ENCODE measurements at regions not wholly inside any gene's neighbourhood (a gene's known extent, or its start where the extent isn't known, plus 50 kb on each side); places are given as distances from the start of the nearest gene placed in this dataset.
"Not testable (repeated sequence)": the region's sequence is repeated elsewhere in the genome, so short reads cannot be mapped to it uniquely, and the experiment has no call there.

DNA sequence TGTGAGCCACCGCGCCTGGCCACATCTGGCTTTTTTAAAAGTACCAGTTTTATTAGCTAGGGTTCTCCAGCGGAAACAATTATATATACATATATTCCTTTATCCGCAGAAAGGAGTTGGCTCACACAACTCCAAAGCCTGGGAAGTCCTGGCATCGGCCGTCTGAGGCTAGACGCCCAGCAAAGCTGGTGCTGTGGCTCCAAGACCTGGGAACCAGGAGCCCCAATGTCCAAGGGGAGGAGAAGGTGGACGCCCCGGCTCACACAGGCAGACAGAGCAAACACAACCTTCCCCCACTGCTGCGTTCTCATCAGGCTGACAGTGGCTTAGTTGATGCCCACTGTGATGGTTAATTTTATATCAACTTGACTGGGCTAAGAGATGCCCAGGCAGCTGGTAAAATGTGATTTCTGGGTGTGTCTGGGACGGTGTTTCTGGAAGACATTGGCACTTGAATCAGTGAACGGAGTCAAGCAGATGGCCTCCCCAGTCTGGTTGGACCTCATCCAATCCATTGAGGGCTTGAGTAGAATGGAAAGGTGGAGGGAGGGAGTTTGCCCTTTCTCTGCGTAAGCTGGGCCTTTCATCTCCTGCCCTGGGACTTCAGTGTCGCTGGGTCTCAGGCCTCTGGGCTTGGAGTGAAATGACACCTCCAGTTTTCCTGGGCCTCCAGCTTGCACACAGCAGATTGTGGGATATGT, 904.4 kb downstream of the BRD1 start:
- no peak for DNase-seq (ENCODE audit: low read depth, low spot score)

GRCh38 chr22:48921411-48921903, 906.2 kb downstream of the BRD1 start:
- DNase-seq (ENCODE audit: low read depth, low spot score): no peak

DNA sequence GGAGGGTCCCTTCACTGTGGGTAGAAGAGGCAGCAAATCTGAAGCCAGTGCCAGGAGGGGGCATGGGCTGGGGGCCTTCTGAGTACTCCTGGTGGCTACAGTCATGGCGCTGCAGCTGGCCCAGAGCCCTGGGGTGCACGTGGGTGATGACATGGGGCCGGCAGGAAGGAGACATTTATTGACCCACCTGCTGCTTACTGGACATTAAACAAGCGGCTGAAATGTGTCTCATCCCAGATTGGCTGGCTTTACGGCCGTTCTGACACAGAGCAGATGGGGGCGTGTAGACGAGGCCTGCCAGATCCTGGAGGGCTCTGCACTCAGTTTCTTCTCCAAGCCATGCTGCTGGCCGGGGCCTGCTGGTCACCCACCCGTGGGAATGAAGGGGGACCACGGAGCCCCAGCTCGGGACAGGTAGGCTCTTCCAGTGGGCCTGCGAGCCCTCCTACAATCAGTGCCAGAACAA, 906.9 kb downstream of the BRD1 start:
- no peak for DNase-seq (ENCODE audit: low read depth, low spot score)

DNA sequence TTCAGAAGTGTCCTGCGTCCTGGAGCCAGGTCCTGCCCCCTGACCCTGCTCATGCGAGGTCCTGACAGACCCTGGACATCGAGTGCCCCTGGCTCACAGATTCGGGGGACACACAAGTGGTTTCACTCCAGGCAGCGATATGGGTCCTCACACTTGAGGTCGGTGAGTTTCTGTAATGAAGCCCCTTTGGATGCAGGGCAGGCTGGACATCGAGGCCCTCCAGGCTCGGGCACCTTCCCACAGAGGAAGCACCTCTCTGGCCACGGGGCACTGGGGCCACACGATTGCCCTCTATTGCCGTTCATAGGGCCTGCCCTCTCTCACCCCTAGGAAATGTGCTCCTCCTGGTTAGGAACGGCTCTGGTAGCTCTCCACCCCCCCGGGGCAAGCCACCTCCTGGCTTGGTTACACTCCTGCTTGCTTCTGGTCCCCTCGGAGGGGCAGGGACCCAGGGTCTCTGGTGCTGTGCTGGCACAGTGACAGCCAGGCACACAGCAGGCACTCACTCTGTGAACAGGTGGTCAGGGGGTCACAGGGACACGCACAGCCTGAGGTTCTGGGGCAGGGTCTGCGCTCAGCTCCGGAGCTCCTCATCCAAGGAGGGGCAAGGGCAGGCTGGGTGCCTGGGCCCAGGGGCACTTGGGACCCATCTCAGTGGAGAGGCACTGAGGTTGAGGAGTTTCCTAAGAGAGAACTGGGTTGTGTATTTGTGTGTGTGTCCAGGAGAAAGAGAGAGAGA, 907.7 kb downstream of the BRD1 start:
- no peak for DNase-seq (ENCODE audit: low read depth, low spot score)

GRCh38 chr22:48919187-48919590, 908.5 kb downstream of the BRD1 start:
- DNase-seq (ENCODE audit: low read depth, low spot score): no peak

DNA sequence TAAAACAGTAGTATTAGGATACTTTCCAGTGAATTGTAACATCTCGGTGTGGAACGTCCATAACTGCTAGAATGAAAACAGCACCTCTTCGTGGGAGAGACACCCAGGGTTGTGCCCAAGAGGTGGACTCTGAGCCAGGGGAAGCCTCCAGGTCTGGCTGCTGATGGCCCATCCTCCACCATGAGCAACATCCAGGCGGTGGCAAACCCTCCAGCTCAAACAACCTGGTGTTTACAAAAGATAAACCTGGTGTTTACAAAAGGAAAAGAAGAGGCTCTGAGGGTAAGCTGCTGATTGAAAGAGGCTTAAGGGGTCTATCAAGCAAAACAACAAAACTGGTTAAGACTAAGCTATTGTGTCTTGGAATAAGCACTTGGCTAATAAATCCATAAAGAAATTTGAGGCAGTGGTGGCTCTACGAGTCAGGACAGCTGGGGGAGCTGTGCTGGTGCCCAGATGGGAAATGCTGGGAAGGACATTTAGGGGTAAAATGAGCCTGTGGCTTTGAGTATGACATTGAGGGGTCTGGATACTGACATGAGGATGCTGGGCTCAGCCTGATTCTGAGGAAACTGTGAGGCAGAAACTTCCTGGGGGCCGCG, 909.0 kb downstream of the BRD1 start:
- DNase-seq (ENCODE audit: low read depth, low spot score): no peak

DNA sequence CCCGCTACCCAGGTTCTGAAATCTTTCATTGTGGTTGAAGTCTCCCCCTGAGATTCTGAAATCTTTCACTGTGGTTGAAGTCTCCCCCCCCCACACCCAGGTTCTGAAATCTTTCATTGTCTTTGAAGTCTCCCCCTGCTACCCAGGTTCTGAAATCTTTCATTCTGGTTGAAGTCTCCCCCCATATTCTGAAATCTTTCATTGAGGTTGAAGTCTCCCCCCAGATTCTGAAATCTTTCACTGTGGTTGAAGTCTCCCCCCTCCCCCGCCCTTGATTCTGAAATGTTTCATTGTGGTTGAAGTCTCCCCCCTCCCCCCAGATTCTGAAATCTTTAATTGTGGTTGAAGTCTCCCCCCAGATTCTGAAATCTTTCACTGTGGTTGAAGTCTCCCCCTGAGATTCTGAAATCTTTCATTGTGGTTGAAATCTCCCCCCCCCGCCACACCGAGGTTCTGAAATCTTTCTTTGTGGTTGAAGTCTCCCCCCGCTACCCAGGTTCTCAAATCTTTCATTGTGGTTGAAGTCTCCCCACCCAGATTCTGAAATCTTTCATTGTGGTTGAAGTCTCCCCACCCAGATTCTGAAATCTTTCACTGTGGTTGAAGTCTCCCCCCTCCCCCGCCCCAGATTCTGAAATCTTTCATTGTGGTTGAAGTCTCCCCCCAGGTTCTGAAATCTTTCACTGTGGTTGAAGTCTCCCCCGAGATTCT, 915.2 kb downstream of the BRD1 start:
- DNase-seq (ENCODE audit: low read depth, low spot score): not testable (repeated sequence)

- DNase-seq (ENCODE audit: low read depth, low spot score): not testable (repeated sequence)
Measured at GRCh38 chr22:48911647-48912046, 916.0 kb downstream of the BRD1 start.

- DNase-seq (ENCODE audit: low read depth, low spot score): not testable (repeated sequence)
Measured at GRCh38 chr22:48911067-48911466, 916.6 kb downstream of the BRD1 start.

DNA sequence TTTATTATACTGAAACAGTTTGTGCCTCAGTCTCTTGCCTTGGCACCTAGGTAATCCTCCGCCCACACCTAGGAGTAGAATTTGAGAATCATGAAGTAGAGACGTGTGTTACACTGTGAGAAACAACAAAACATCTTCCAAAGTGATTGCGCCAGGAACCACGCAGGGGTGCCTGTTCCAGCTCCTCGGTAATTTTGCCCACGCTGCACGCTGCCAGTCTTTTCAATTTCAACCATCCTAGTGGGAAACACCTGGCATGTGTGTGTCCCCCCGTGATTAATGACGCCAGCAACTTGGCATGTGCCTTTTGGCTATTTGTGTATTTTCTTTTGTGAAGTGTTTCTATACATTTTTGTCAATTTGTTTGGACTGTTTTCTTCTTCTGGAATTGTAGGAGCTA, 919.1 kb downstream of the BRD1 start:
- no peak for DNase-seq (ENCODE audit: low read depth, low spot score)

DNA sequence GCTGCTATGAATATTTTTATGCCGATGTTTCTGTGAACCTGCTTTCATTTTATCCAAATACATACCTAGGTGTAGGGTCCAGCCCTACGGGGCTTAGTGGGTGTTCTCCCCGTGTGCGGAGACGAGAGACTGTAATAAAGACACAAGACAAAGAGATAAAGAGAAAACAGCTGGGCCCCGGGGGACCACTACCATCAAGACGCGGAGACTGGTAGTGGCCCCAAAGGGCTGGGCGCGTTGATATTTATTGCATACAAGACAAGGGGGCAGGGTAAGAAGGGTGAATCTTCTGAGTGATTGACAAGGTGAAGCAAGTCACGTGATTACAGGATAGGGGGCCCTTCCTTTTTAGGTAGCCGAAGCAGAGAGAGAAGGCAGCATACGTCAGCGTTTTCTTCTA, 920.1 kb downstream of the BRD1 start:
- no peak for DNase-seq (ENCODE audit: low read depth, low spot score)

GRCh38 chr22:48906216-48906835, 921.3 kb downstream of the BRD1 start:
- no peak for DNase-seq (ENCODE audit: low read depth, low spot score)

DNA sequence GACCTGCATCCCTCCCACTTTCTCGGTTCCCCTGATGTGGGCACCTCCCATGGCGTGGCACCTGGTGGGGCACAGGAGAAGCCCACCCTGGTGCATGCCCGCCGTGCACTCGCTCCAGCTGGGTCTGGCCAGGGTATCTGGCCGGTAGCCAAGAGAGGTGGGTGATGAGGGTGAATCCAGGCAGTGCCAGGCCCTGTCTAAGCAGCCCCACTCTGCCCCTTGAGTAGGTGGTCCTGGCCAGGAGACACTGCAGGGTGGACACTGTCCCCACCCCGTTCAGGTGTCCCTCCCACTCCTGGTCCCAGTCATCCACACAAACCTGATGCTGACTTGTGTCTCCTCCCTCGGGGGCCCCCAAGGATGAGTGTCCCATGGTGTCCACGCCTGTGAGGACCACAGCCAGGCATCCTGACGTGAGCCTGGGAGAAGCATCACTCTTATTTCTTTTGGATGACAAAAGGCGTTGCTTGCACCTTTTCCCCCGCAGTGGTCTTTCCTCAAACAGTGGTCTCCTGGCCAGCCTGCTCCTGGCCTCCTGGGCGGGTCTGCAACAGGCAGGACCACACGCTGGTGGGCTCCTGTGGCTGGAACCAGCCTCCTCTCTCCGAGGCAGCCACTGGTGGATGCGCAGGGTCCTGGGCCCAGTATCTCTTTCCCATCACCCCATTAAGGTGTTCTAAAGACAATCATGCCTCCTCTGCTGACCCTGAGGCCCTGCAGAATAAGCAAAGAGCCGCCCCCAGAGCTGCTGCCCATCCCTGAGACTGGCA, 922.3 kb downstream of the BRD1 start:
- DNase-seq (ENCODE audit: low read depth, low spot score): no peak

GRCh38 chr22:48902983-48903650, 924.6 kb downstream of the BRD1 start:
- DNase-seq (ENCODE audit: low read depth, low spot score): no peak

DNA sequence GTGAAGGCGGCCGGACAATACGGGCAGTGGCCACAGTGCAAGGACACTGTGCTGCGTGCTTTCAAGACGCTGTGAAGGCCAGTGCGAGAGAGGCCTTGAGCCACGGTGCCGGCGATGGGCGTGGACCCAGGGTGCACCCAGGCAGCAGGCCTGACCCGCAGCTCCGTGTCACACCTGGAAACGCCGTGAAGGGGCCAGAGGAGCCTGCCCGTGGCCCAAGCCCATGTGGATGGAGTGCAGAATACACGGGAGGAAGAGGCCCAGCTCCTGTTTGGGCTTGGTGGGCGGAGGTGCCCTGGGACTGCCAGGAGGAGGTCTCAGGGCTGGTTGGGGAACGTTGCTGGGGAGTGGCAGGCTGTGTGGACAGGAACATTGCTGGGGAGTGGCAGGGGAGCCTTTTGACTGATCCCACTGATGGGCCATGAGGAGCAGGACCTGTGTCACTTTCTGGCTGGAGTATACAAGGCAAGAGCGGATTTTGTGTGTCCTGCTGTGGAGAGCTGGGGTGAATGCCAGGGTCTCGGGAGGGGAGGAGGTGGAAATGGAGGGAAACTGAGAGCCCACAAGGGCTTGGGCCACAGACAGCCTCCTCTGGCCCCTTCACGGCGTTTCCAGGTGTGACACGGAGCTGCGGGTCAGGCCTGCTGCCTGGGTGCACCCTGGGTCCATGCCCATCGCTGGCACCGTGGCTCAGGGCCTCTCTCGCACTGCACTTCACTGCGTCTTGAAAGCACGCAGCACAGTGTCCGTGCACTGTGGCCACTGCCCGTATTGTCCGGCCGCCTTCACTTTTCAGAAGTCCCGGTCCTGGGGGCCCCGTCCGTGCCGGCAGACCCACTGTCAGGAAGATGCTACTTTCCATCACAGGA, 925.4 kb downstream of the BRD1 start:
- no peak for DNase-seq (ENCODE audit: low read depth, low spot score)

DNA sequence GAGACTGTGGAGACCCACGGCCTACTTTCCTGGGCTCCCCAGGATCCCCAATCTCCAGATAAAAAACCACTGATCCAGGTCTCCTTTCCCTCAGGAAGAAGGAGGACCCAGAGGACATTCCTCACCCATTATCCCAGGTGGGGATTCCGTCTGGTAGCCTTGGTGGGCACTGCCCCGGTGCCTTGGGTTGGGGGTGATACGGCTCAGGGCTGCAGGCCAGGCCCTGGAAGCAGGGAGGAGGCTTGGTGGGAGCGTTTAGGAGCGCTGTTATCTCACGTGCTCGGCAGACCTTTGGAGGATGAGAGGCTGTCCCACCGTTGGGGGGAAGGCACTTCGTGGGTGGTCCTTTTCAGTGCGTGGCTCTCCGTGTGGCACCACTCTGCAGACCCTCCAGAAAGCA, 926.3 kb downstream of the BRD1 start:
- DNase-seq (ENCODE audit: low read depth, low spot score): no peak

DNA sequence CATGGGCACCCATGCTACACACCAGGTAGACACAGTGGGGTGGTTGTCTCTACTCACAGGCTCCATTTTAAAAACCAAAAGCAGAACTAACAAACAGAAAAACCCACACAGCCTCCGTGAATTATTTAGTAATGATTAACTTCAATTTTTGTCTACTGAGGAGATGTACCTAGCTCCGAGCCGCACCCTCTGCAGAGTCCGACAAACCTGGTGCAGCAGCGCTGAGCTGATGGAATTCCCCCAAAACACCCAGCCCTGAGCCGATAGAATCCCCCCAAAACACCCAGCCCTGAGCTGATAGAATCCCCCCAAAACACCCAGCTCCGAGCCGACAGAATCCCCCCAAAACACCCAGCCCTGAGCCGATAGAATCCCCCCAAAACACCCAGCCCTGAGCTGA, 927.0 kb downstream of the BRD1 start:
- DNase-seq (ENCODE audit: low read depth, low spot score): no peak

DNA sequence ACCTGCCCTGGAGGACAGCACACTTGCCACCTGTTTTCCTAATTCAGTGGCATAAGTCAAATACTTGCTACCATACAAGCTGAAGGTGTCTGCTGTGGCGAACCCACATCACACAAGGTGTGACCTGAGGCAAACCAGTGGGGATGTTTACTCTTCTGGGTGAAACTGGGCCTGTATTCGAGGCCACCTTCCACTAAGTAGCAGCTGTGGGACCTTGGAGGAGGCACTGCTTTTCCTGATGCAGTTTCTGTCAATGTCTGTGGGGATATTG, 927.4 kb downstream of the BRD1 start:
- DNase-seq (ENCODE audit: low read depth, low spot score): no peak

- DNase-seq (ENCODE audit: low read depth, low spot score): no peak
Measured at GRCh38 chr22:48899523-48900326, 927.9 kb downstream of the BRD1 start.
